ENCODE measurements at regions not wholly inside any gene's neighbourhood (a gene's known extent, or its start where the extent isn't known, plus 50 kb on each side); places are given as distances from the start of the nearest gene placed in this dataset.

GRCh38 chr2:155498106-155498505 is 799.6 kb downstream of the KCNJ3 start:
- H2BK120ac ChIP-seq (replicated peaks; ENCODE audit: low read depth, low read length), result no peak overlapping the region
- H3K36me3 ChIP-seq (ENCODE audit: control insufficient read depth in 2 of 4, insufficient read depth in 4 of 4, low read length in 3 of 4), result no peaks in the 10 kb centered on the region
- H3K23me2 ChIP-seq (ENCODE audit: low read depth, low read length), result no peaks in the 10 kb centered on the region
- ChIA-PET POLR2A (ENCODE audit: partially characterized antibody) (no interaction called here), CTCF (ENCODE audit: partially characterized antibody) (no interaction called here)
- H3K4me2 ChIP-seq (ENCODE audit: insufficient read depth in 1 of 2, low read depth in 2 of 2, low read length in 2 of 2), result no peak overlapping the region
- H4K91ac ChIP-seq (replicated peaks; ENCODE audit: insufficient read length, low read length), result no peak overlapping the region
- no peak overlapping the region for H3K27ac ChIP-seq (ENCODE audit: low read depth, low read length)
- no peak overlapping the region for H3K23ac ChIP-seq (ENCODE audit: insufficient read length)
- no peak for TF ChIP-seq RBBP5 (IDR thresholded peaks at IDR 0.05; ENCODE audit: borderline replicate concordance, low read depth, low read length)
- no peak for TF ChIP-seq EGR1 (IDR thresholded peaks at IDR 0.05; ENCODE audit: borderline replicate concordance, low read depth, low read length)
- TF ChIP-seq CHD2 (IDR thresholded peaks at IDR 0.05; ENCODE audit: low read length), result no peak
- TF ChIP-seq TAF1 (IDR thresholded peaks at IDR 0.05; ENCODE audit: low read depth, low read length), result no peak
- H3K18ac ChIP-seq (ENCODE audit: extremely low read depth, low read length), result no peak overlapping the region
- H3K9me3 ChIP-seq (ENCODE audit: insufficient read depth in 2 of 2, low read depth in 1 of 2, low read length in 1 of 2), result no peaks in the 10 kb centered on the region
- H3K56ac ChIP-seq (replicated peaks; ENCODE audit: insufficient read length, low read depth, low read length), result no peak overlapping the region
- no peak overlapping the region for H3K9ac ChIP-seq (replicated peaks in 1 of 4; ENCODE audit: extremely low read depth in 1 of 4, low read depth in 3 of 4, low read length in 3 of 4)
- H2BK12ac ChIP-seq (ENCODE audit: low read depth, low read length), result no peak overlapping the region
- no peak overlapping the region for H2BK5ac ChIP-seq (ENCODE audit: low read depth, low read length)
- no peak overlapping the region for H2BK15ac ChIP-seq (ENCODE audit: low read length)
- FAIRE-seq (no peak), DNase-seq (ENCODE audit: low read depth in 1 of 2, low spot score in 2 of 2) (no peak)
- WGBS, 2 experiments (ENCODE audit: extremely low coverage in 1 of 2, insufficient coverage in 1 of 2, insufficient read length in 1 of 2, insufficient replicate concordance in 2 of 2, low coverage in 1 of 2, low lambda C conversion rate in 2 of 2, missing lambda C conversion rate in 1 of 2), result 100% methylated on average over 1 of the region's 1 CpG; no CpG with 5 or more reads in 1 of the 2 experiments
- no peaks in the 10 kb centered on the region for H3K79me2 ChIP-seq (ENCODE audit: control insufficient read depth in 1 of 2, insufficient read depth in 2 of 2, low read length in 2 of 2)
- H3K4me1 ChIP-seq (replicated peaks in 1 of 4; ENCODE audit: control insufficient read depth in 3 of 4, insufficient read depth in 4 of 4, low read length in 3 of 4), result peaks cover 0 to 4% (median 0%) of the 10 kb centered on the region in 4 experiments; a peak in 1 of 7 replicates
- H3K4ac ChIP-seq (replicated peaks; ENCODE audit: insufficient read length, low read depth, low read length), result no peak overlapping the region
- no peaks in the 10 kb centered on the region for H3K27me3 ChIP-seq (replicated peaks in 1 of 4; ENCODE audit: control insufficient read depth in 3 of 4, extremely low read depth in 1 of 4, insufficient read depth in 3 of 4, low read length in 3 of 4)
- no peaks in the 10 kb centered on the region for H4K20me1 ChIP-seq (replicated peaks in 1 of 2; ENCODE audit: control insufficient read depth in 1 of 2, insufficient read depth in 2 of 2, low read length in 2 of 2)
- no peak overlapping the region for H4K8ac ChIP-seq (ENCODE audit: extremely low read depth, insufficient read depth, low read length)
- no peak overlapping the region for H3K14ac ChIP-seq (ENCODE audit: insufficient read length)
- no peak overlapping the region for H2BK20ac ChIP-seq (ENCODE audit: low read length)
- no peak overlapping the region for H3K4me3 ChIP-seq (ENCODE audit: extremely low read depth in 1 of 4, insufficient read depth in 2 of 4, low read depth in 3 of 4, low read length in 4 of 4)
- H4K5ac ChIP-seq (ENCODE audit: insufficient read length, low read depth, low read length), result no peak overlapping the region
- no peak overlapping the region for H2AK5ac ChIP-seq (ENCODE audit: low read depth, low read length)
- H2AFZ ChIP-seq (ENCODE audit: low read length), result no peak overlapping the region
- H3K79me1 ChIP-seq (ENCODE audit: low read depth, low read length), result no peaks in the 10 kb centered on the region

Measured in H1 (cell line).